Left forelimb (tissue), 1 donor: ENCODE measurements at regions not wholly inside any gene's neighbourhood (a gene's known extent, or its start where the extent isn't known, plus 50 kb on each side); places are given as distances from the start of the nearest gene placed in this dataset.

Experiments used
- DNase-seq: peaks from one replicate; pipeline ENCODE4 v3.0.0-alpha.2; 2018; ENCODE audit warnings: low spot score

DNA sequence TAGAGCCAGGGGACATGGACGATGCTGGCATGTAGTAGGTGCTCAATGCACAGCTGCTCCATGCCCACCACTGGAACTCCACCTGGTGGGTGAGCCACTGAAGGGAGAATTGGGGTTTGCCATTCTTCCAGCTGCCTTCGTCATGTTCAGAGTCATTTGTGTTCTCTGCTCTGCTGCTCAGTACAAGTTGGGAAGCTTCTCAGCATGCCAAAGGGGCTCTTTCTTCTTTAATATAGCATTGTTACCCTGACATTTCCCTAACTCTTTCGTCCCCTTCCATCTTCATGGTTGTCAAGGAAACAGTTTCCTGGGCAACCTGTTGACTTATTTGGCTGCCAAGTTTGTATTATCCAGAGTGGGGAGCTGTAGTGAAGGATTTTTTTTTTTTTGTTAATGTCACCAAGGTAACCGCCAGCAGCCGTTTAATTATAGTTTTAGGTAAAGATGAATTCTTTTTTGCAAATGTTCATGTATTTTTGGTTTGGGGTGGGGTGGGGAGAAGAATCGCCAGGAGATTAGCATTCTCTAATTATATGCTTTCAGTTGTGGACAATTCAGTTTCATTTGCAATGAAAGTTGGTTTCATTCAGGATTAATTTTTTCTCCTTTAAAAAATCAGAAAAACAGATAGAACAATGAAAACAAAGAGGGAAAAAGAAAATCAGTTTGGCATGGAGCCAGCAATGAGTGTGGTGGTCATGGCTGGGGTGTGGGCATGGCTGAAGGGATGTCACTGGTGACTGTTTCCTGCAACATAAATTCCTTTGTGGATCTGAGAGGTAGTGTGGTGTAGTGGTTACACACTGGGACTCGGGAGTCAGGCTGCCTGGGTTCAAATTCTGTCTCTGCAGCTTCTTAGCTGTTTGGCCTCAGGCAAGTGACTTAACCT lies 73.0 kb upstream of the KCNG1 start:
- no peak for DNase-seq

- no peak for DNase-seq
These were observed 71.3 kb upstream of the KCNG1 start for GRCh38 chr20:51094221-51094620.

DNA sequence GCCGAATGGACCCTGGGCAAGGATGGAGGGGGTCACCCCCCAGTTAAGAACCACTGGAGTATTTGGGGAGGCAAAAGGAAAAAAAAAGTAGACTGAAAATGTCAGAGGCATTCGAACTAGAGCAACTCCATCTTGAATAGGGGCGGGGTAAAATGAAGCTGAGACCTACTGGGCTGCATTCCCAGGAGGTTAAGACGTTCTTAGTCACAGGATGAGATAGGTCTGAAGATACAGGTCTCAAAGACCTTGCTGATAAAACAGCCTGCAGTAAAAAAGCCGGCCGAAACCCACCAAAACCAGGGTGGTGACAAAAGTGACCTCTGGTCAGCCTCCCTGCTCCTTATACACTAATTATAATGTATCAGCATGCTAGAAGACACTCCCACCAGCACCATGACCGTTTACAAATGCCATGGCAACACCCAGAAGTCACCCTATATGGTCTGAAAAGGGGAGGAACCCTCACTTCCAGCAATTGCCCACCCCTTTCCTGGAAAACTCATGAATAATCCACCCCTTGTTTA lies 70.4 kb upstream of the KCNG1 start:
- DNase-seq = no peak

- DNase-seq = no peak
These were observed 69.4 kb upstream of the KCNG1 start for GRCh38 chr20:51092338-51092737.

DNA sequence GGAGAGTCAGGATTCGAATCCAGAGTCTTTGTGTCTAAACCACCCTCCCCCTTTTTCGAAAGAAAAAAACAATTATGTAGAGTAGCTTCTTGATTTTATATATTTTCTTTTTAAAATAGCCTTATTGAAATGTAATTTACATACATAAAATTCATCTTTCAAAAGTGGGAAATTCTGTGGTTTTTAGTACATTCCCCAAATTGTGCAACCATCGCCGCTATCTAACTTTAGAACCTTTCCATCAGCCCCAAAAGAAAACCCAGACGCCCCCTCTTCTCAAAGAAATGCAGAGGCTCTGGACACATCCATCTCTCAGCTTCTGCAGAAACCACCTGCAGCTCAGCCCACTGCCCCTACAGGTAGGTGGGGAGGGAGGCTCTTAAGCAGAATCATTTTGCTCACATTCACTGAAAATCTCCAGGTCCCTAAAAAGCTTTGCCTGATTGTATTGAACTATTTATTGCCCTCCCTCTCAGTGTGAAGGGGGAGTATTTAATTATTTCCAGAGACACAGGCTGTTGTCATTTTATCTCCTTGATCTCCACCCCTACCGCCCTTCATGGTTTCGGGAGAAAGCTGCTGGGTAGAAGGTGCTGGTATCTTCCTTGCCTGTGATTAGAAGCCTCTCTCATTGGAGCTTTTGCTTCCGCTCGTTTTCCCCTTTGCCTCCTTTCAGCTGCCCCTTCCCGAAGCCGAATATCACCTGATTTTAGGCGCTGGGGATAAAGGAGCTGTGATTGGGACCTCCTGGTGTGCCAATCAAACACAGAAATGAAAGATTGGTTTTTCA lies 68.7 kb upstream of the KCNG1 start:
- DNase-seq = no peak

GRCh38 chr20:51089840-51090239 lies 66.9 kb upstream of the KCNG1 start:
- no peak for DNase-seq

GRCh38 chr20:51089272-51089781 lies 66.4 kb upstream of the KCNG1 start:
- no peak for DNase-seq

- DNase-seq = no peak
These were observed 64.4 kb upstream of the KCNG1 start for GRCh38 chr20:51087266-51087665.

DNA sequence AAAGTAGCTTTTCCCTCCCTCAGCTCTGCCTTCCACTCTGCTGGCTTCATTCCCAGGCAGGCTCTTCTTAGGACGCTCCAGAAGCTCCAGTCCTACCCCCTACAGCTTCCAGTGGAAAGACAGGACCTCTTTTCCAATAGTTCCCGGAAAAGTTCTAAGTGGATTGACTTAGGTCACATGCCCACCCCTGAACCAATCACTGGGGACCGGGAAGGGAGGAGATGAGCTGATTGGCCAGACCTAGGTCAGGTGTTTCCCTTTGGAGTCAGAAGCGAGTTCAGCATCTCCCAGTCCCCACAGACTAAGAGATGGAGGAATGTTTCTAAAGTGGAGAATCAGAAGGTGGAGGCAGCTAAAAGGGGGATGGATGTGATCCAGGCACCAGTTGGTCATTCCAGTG lies 62.9 kb upstream of the KCNG1 start:
- no peak for DNase-seq

- DNase-seq = no peak
These were observed 61.9 kb upstream of the KCNG1 start for GRCh38 chr20:51084593-51085377.

- no peak for DNase-seq
These were observed 60.5 kb upstream of the KCNG1 start for GRCh38 chr20:51083447-51083846.

DNA sequence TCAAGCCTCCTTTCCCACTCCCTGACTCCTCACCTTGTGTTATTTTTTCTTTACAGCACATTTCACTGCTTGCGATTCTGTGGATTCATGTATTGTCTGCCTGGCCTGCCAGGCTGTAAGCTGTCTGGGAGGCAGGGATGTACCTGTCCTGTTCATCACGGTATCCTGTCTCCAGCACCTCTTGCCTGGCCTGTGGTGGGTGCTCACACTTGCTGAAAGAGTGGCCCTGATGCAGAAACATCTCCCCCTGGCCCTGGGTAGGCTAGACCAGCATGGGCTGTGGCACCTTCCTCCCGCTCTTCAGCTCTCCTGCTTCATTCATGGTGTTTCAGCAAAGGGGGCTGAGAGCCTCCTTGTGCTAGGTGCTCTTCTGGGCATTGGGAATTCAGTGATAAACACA lies 60.1 kb upstream of the KCNG1 start:
- DNase-seq = no peak

DNA sequence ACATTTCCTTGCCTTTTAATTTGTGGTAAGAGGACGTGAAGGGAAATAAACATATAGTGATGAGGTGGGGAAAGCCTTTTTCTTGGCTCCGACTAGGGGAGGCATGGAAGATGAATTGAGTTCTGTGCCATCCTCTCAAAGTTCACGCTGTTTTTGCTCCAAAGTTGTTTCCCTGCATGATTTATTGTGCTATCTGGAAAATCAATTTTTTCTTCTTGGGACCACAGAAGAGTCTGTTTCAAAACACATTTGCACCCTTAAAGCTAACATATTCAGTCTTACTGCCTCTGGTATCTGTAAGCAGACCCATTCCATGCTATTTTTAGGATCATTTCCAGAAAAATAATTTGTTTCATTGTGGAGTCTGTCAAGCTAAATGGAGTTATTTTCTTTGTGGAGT lies 57.6 kb upstream of the KCNG1 start:
- no peak for DNase-seq

DNA sequence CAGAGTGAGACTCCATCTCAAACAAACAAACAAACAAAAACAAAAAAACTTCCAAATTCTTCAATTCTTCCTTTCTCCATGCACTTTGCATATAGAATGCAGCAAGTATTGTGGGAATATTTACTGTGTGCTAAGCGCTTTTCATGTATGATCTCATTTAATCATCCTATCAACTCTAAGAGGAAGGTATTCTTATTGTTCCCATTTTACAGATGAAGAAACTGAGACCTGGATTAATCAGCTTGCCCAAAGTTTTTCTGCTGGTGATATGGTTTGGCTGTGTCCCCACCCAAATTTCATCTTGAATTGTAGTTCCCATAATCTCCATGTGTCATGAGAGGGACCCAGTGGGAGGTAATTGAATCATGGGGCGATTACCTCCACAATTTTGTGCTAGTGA lies 56.6 kb upstream of the KCNG1 start:
- DNase-seq = no peak

GRCh38 chr20:51077686-51078060 lies 54.8 kb upstream of the KCNG1 start:
- DNase-seq = no peak

GRCh38 chr20:51076786-51077685 lies 54.1 kb upstream of the KCNG1 start:
- DNase-seq = no peak

- no peak for DNase-seq
These were observed 51.2 kb upstream of the KCNG1 start for GRCh38 chr20:51074062-51074461.
